ENCODE measurements at regions not wholly inside any gene's neighbourhood (a gene's known extent, or its start where the extent isn't known, plus 50 kb on each side); places are given as distances from the start of the nearest gene placed in this dataset.
"Not testable (repeated sequence)": the region's sequence is repeated elsewhere in the genome, so short reads cannot be mapped to it uniquely, and the experiment has no call there.

DNA sequence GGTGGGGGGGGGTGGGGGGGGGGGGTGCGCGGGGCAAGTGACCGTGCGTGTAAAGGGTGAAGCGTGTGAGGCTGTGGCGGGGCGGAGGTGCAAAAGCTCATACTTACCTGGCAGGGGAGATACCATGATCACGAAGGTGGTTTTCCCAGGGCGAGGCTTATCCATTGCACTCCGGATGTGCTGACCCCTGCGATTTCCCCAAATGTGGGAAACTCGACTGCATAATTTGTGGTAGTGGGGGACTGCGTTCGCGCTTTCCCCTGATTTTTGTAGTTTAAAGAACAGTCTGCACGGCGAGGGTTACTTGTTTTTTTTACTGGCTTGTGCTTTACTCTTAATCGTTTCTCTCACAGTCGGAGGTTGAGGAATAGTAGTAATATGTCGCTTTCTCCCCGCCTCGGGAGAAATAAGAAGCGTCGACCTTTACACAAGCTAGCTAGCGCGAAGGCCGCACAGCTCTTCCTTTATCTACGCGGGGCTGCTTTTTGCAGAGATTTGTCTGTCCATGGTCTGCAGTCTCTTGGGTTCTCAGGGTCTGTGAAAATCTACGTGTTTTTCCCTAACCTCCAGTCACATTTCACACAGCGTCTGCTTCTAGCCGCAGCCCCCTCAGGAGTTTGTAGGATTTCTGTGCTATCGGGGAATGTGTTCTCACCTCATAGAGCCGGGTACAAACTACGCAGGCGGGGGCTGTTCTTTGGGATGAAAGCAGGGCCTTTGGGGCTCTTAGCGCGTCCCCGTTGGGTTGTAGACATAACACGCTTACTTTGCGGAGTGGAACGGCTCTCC lies 148.1 kb upstream of the NOTCH2NLA start:
- H3K9me3 ChIP-seq; H3K27me3 ChIP-seq; intact Hi-C loops (cut with DNase I); H3K36me3 ChIP-seq; H3K4me1 ChIP-seq: not testable (repeated sequence)
- peak overlapping the region; percentile 85 to 89 for H3K27ac ChIP-seq
- DNase-seq (ENCODE audit: low spot score in 2 of 2): peak; percentile 38 to 84
- H3K4me3 ChIP-seq: peak overlapping the region; percentile 52 to 62

GRCh38 chr1:146376309-146376707 lies 147.5 kb upstream of the NOTCH2NLA start:
- Histone ChIP-seq H3K27ac (peak overlapping the region; percentile 85 to 89), H3K4me3 (peak overlapping the region; percentile 52 to 62)
- H3K4me1 ChIP-seq; intact Hi-C loops (cut with DNase I); H3K36me3 ChIP-seq; H3K27me3 ChIP-seq; H3K9me3 ChIP-seq: not testable (repeated sequence)
- peak; percentile 78 to 95 for DNase-seq (ENCODE audit: low spot score in 2 of 2)

GRCh38 chr1:146375108-146375507 lies 146.3 kb upstream of the NOTCH2NLA start:
- H3K9me3 ChIP-seq; H3K27ac ChIP-seq; H3K4me1 ChIP-seq; H3K36me3 ChIP-seq; DNase-seq (ENCODE audit: low spot score in 2 of 2); H3K4me3 ChIP-seq; H3K27me3 ChIP-seq; intact Hi-C loops (cut with DNase I): not testable (repeated sequence)

DNA sequence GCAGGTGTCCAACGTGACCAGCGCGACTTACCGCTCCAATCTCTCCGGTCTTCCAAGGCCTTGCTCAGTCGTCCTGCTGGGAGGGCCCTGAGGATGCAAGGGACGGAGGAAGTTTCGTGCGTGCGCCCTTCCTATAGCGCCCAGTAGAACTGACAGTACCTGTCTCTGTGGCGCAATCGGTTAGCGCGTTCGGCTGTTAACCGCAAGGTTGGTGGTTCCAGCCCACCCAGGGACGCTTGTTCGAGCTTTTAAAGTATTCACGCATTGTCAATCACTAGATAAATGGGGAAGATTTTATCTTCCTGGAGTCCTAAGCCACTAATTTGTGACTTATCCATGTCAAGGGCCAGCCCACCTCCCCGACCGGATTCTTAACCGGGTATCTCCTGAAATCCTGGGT lies 141.1 kb upstream of the NOTCH2NLA start:
- H3K4me1 ChIP-seq; H3K9me3 ChIP-seq; H3K36me3 ChIP-seq; intact Hi-C loops (cut with DNase I); H3K27me3 ChIP-seq: not testable (repeated sequence)
- Histone ChIP-seq H3K27ac (peak overlapping the region; percentile 68 to 74), H3K4me3 (peak overlapping the region; percentile 36 to 61)
- peak in 1 of 2 donors; percentile 66 for DNase-seq (ENCODE audit: low spot score in 2 of 2)

DNA sequence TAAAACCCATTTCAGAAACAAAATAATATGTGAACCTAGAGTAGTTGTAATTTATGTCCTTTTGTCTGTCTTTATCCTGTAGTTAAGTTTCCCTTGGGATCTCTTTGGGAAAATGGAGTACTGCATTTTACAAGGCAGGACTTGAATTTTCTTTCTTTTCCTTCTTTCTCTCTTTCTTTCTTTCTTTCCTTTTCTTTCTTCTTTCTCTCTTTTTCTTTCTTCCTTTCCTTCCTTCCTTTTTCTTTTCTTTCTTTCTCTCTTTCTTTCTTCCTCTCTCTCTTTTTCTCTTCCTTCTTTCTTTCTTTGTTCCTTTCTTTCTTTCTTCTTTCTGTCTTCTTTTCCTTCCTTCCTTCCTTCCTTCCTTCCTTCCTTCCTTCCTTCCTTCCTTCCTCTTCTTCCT lies 126.6 kb upstream of the NOTCH2NLA start:
- H3K9me3 ChIP-seq; DNase-seq (ENCODE audit: low spot score in 2 of 2); H3K4me1 ChIP-seq; H3K27ac ChIP-seq; H3K4me3 ChIP-seq; H3K36me3 ChIP-seq; H3K27me3 ChIP-seq; intact Hi-C loops (cut with DNase I): not testable (repeated sequence)

DNA sequence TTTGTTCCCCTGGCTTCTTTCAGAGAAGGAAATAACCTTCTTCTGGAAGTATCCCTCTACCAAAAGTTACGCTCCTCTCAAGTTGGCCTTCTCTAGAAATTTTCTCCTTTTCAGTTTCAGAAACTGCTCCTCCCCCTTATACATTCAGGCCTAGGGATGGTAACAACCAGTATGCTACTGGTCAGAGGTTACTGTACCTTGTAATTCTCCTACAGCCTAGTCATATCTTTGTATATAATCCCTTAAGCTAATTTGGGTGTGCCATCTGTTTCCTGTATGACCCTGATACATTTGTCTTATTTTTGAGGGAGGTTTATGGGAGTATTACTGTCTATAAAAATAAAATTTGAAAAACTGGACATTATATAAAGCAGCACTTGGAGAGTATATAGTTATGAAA lies 98.0 kb upstream of the NOTCH2NLA start:
- intact Hi-C loops (cut with DNase I); DNase-seq (ENCODE audit: low spot score in 2 of 2); H3K36me3 ChIP-seq; H3K27ac ChIP-seq; H3K4me1 ChIP-seq; H3K4me3 ChIP-seq; H3K27me3 ChIP-seq; H3K9me3 ChIP-seq: not testable (repeated sequence)

GRCh38 chr1:146324463-146324862 lies 95.6 kb upstream of the NOTCH2NLA start:
- H3K27ac ChIP-seq: not testable (repeated sequence)

DNA sequence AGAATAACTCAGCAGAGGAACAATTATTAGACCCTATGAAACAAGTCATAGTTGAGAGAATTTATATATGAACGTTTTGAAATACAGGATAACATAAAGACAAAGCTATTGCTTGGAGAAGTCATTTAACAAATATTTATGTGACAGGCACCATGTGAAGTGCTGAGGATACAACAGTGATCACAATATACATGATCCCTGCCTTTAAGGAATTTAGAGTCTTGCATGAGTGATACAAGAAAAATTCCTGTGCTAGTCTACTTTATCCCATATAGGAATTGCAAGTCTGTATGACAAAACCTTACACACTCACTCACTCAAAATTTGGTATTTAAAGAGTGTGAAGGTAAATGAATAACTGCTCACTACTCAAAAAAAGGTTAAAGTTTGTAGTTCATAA lies 94.5 kb upstream of the NOTCH2NLA start:
- H3K9me3 ChIP-seq; DNase-seq (ENCODE audit: low spot score in 2 of 2); H3K4me1 ChIP-seq; H3K27me3 ChIP-seq; H3K27ac ChIP-seq; H3K4me3 ChIP-seq; intact Hi-C loops (cut with DNase I); H3K36me3 ChIP-seq: not testable (repeated sequence)

More at GRCh38 chr1:146324463-146324862, 95.6 kb upstream of the NOTCH2NLA start:
- intact Hi-C loops (cut with DNase I); DNase-seq (ENCODE audit: low spot score in 2 of 2); H3K9me3 ChIP-seq; H3K4me3 ChIP-seq; H3K27me3 ChIP-seq; H3K36me3 ChIP-seq; H3K4me1 ChIP-seq: not testable (repeated sequence)

- H3K9me3 ChIP-seq; H3K27me3 ChIP-seq; H3K36me3 ChIP-seq; H3K27ac ChIP-seq; H3K4me1 ChIP-seq; intact Hi-C loops (cut with DNase I); H3K4me3 ChIP-seq; DNase-seq (ENCODE audit: low spot score in 2 of 2): not testable (repeated sequence)
Measured at GRCh38 chr1:146322893-146323292, 94.1 kb upstream of the NOTCH2NLA start.

- H3K4me1 ChIP-seq; intact Hi-C loops (cut with DNase I); H3K27me3 ChIP-seq; H3K9me3 ChIP-seq; H3K4me3 ChIP-seq; DNase-seq (ENCODE audit: low spot score in 2 of 2); H3K27ac ChIP-seq; H3K36me3 ChIP-seq: not testable (repeated sequence)
Measured at GRCh38 chr1:146318715-146319114, 89.9 kb upstream of the NOTCH2NLA start.

- H3K4me1 ChIP-seq; H3K36me3 ChIP-seq; H3K4me3 ChIP-seq; intact Hi-C loops (cut with DNase I); H3K27ac ChIP-seq; DNase-seq (ENCODE audit: low spot score in 2 of 2); H3K27me3 ChIP-seq; H3K9me3 ChIP-seq: not testable (repeated sequence)
Measured at GRCh38 chr1:146317785-146318184, 89.0 kb upstream of the NOTCH2NLA start.

DNA sequence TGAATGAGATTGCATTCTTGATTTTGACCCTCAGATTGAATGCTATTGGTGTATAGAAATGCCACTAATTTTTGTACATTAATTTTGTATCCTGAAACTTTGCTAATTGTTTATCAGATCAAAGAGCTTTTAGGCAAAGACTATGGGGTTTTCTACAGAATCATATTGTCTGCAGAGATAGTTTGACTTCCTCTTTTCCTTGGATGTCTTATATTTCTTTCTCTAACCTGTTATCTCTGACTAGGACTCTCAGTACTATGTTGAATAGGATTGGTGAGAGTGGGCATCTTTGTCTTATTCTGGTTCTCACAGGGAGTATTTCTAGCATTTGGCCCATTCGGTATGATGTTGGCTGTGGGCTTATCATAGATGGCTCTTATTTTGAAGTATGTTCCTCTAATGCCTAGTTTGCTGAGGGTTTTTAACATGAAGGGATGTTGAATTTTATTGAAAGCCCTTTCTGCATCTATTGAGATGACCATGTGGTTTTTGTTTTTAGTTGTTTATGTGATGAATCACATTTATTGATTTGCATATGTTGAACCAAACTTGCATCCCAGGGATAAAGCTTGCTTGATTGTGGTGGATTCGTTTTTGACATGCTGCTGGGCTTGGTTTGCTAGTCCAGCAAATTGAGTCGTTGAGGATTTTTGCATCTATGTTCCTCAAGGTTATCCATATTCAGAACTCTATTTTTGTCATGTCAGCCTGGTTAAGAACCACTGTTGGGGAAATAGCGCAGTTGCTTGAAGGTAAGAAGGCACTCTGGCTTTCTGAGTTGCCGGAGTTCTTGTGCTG lies 85.8 kb upstream of the NOTCH2NLA start:
- H3K27ac ChIP-seq; intact Hi-C loops (cut with DNase I); H3K27me3 ChIP-seq; DNase-seq (ENCODE audit: low spot score in 2 of 2); H3K36me3 ChIP-seq; H3K4me3 ChIP-seq; H3K4me1 ChIP-seq; H3K9me3 ChIP-seq: not testable (repeated sequence)

DNA sequence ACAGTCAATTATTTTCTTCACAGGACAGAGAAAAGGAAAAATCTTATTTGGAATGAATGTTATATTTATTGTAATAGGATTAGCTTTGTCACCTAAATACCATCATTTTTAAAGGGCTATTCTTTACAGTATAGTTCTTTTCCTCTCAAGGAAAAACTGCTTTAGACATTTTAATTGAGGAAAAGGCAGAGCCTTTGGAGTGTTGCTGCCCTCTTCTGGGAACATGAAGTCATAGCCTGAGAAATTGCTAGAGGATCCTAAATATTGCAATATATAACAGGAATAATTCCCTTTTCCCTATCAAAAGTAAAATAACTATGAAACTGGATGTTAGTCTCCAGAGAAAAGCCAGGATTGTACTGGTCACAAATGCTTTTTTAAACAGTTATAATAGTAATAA lies 81.8 kb upstream of the NOTCH2NLA start:
- H3K9me3 ChIP-seq; H3K4me1 ChIP-seq; H3K27ac ChIP-seq; H3K4me3 ChIP-seq; H3K36me3 ChIP-seq; intact Hi-C loops (cut with DNase I); H3K27me3 ChIP-seq; DNase-seq (ENCODE audit: low spot score in 2 of 2): not testable (repeated sequence)

GRCh38 chr1:146309427-146309826 lies 80.6 kb upstream of the NOTCH2NLA start:
- H3K36me3 ChIP-seq; H3K27me3 ChIP-seq; H3K9me3 ChIP-seq; DNase-seq (ENCODE audit: low spot score in 2 of 2); H3K4me3 ChIP-seq; H3K27ac ChIP-seq; intact Hi-C loops (cut with DNase I); H3K4me1 ChIP-seq: not testable (repeated sequence)
